Adipocyte (in vitro differentiated cells): ENCODE measurements at regions not wholly inside any gene's neighbourhood (a gene's known extent, or its start where the extent isn't known, plus 50 kb on each side); places are given as distances from the start of the nearest gene placed in this dataset.
A peak's percentile ranks its signal among the peaks of the same experiment; 100 is the strongest.

ENCODE experiments used
- DNase-seq: peaks from one replicate; pipeline ENCODE4 v3.0.0-alpha.2; 2015; ENCODE audit warnings: low read depth
- H3K27me3 ChIP-seq: replicated peaks from 2 replicates; pipeline ENCODE4 v1.7.0; 2013; ENCODE audit warnings: mild to moderate bottlenecking, low read length, moderate library complexity; ENCODE audit not compliant: control insufficient read depth, insufficient read depth
- H3K36me3 ChIP-seq: 2 replicates; pipeline ENCODE4 v1.7.0; 2013; ENCODE audit warnings: low read length, mild to moderate bottlenecking, moderate library complexity; ENCODE audit not compliant: control insufficient read depth, insufficient read depth, severe bottlenecking
- H3K4me1 ChIP-seq: 2 replicates; pipeline ENCODE4 v1.7.0; 2013; ENCODE audit warnings: mild to moderate bottlenecking, low read length, moderate library complexity; ENCODE audit not compliant: control insufficient read depth, insufficient read depth
- H3K4me3 ChIP-seq: 2 replicates; pipeline ENCODE4 v1.7.0; 2013; ENCODE audit warnings: mild to moderate bottlenecking, low read length, moderate library complexity
- H3K9ac ChIP-seq: 2 replicates; pipeline ENCODE4 v1.7.0; 2013; ENCODE audit warnings: mild to moderate bottlenecking, low read length, moderate library complexity
- H3K9me3 ChIP-seq: 2 replicates; pipeline ENCODE4 v1.7.0; 2013; ENCODE audit warnings: mild to moderate bottlenecking, low read length, moderate library complexity; ENCODE audit not compliant: control insufficient read depth

- Histone ChIP-seq H3K4me3 (no peak overlapping the region), H3K9me3 (no peaks in the 10 kb centered on the region), H3K9ac (no peak overlapping the region), H3K36me3 (no peaks in the 10 kb centered on the region), H3K4me1 (no peaks in the 10 kb centered on the region), H3K27me3 (no peaks in the 10 kb centered on the region)
- DNase-seq: no peak
These were observed 207.7 kb downstream of the SLC6A15 start for GRCh38 chr12:84704856-84705255.

- no peaks in the 10 kb centered on the region for H3K27me3 ChIP-seq
- H3K4me3 ChIP-seq: no peak overlapping the region
- no peak for DNase-seq
- H3K4me1 ChIP-seq: no peaks in the 10 kb centered on the region
- no peak overlapping the region for H3K9ac ChIP-seq
- H3K9me3 ChIP-seq: no peaks in the 10 kb centered on the region
- no peaks in the 10 kb centered on the region for H3K36me3 ChIP-seq
These were observed 210.6 kb downstream of the SLC6A15 start for GRCh38 chr12:84702001-84702400.

GRCh38 chr12:84701041-84701440 is 211.6 kb downstream of the SLC6A15 start:
- DNase-seq: no peak

GRCh38 chr12:84698576-84699333 is 213.8 kb downstream of the SLC6A15 start:
- Histone ChIP-seq H3K9me3 (no peaks in the 10 kb centered on the region), H3K27me3 (no peaks in the 10 kb centered on the region), H3K9ac (no peak overlapping the region), H3K36me3 (no peaks in the 10 kb centered on the region), H3K4me3 (no peak overlapping the region), H3K4me1 (no peaks in the 10 kb centered on the region)
- DNase-seq: no peak

More at GRCh38 chr12:84701041-84701440, 211.6 kb downstream of the SLC6A15 start:
- H3K36me3 ChIP-seq: no peaks in the 10 kb centered on the region
- no peaks in the 10 kb centered on the region for H3K27me3 ChIP-seq
- no peaks in the 10 kb centered on the region for H3K4me1 ChIP-seq
- no peak overlapping the region for H3K4me3 ChIP-seq
- no peaks in the 10 kb centered on the region for H3K9me3 ChIP-seq
- H3K9ac ChIP-seq: no peak overlapping the region

- no peaks in the 10 kb centered on the region for H3K9me3 ChIP-seq
- H3K36me3 ChIP-seq: no peaks in the 10 kb centered on the region
- no peak overlapping the region for H3K4me3 ChIP-seq
- no peak overlapping the region for H3K9ac ChIP-seq
- H3K4me1 ChIP-seq: no peaks in the 10 kb centered on the region
- peak; percentile 59 for DNase-seq
- H3K27me3 ChIP-seq: no peaks in the 10 kb centered on the region
These were observed 215.6 kb downstream of the SLC6A15 start for GRCh38 chr12:84696908-84697540.

GRCh38 chr12:84696281-84696680 is 216.3 kb downstream of the SLC6A15 start:
- Histone ChIP-seq H3K27me3 (no peaks in the 10 kb centered on the region), H3K4me3 (no peak overlapping the region), H3K9ac (no peak overlapping the region)

GRCh38 chr12:84694116-84694515 is 218.5 kb downstream of the SLC6A15 start:
- Histone ChIP-seq H3K27me3 (no peaks in the 10 kb centered on the region), H3K4me1 (no peaks in the 10 kb centered on the region), H3K4me3 (no peak overlapping the region), H3K9me3 (no peaks in the 10 kb centered on the region), H3K36me3 (no peaks in the 10 kb centered on the region), H3K9ac (no peak overlapping the region)
- no peak for DNase-seq

More at GRCh38 chr12:84696281-84696680, 216.3 kb downstream of the SLC6A15 start:
- DNase-seq: peak; percentile 38
- Histone ChIP-seq H3K36me3 (no peaks in the 10 kb centered on the region), H3K4me1 (no peaks in the 10 kb centered on the region), H3K9me3 (no peaks in the 10 kb centered on the region)

GRCh38 chr12:84692071-84692470 is 220.5 kb downstream of the SLC6A15 start:
- no peaks in the 10 kb centered on the region for H3K4me1 ChIP-seq
- H3K36me3 ChIP-seq: no peaks in the 10 kb centered on the region
- H3K4me3 ChIP-seq: no peak overlapping the region
- H3K9ac ChIP-seq: no peak overlapping the region
- no peaks in the 10 kb centered on the region for H3K9me3 ChIP-seq
- DNase-seq: no peak
- no peaks in the 10 kb centered on the region for H3K27me3 ChIP-seq

- H3K4me1 ChIP-seq: no peaks in the 10 kb centered on the region
- H3K9ac ChIP-seq: no peak overlapping the region
- H3K27me3 ChIP-seq: no peaks in the 10 kb centered on the region
- no peak overlapping the region for H3K4me3 ChIP-seq
- DNase-seq: no peak
- H3K9me3 ChIP-seq: no peaks in the 10 kb centered on the region
- H3K36me3 ChIP-seq: no peaks in the 10 kb centered on the region
These were observed 221.3 kb downstream of the SLC6A15 start for GRCh38 chr12:84691266-84691665.

- H3K4me1 ChIP-seq: no peaks in the 10 kb centered on the region
- H3K9me3 ChIP-seq: no peaks in the 10 kb centered on the region
- H3K4me3 ChIP-seq: no peak overlapping the region
- no peak for DNase-seq
- H3K9ac ChIP-seq: no peak overlapping the region
- no peaks in the 10 kb centered on the region for H3K27me3 ChIP-seq
- no peaks in the 10 kb centered on the region for H3K36me3 ChIP-seq
These were observed 223.0 kb downstream of the SLC6A15 start for GRCh38 chr12:84689638-84690037.

- no peaks in the 10 kb centered on the region for H3K4me1 ChIP-seq
- no peaks in the 10 kb centered on the region for H3K36me3 ChIP-seq
- H3K9ac ChIP-seq: no peak overlapping the region
- no peak for DNase-seq
- no peaks in the 10 kb centered on the region for H3K9me3 ChIP-seq
- no peak overlapping the region for H3K4me3 ChIP-seq
- no peaks in the 10 kb centered on the region for H3K27me3 ChIP-seq
These were observed 227.2 kb downstream of the SLC6A15 start for GRCh38 chr12:84685379-84685778.
